Smooth muscle cell (in vitro differentiated cells): ENCODE measurements at regions not wholly inside any gene's neighbourhood (a gene's known extent, or its start where the extent isn't known, plus 50 kb on each side); places are given as distances from the start of the nearest gene placed in this dataset.

Experiments used
- DNase-seq: peaks from one replicate; lab custom pipeline; 2025; ENCODE audit not compliant: unreplicated experiment; lab: John Stamatoyannopoulos, UW
- H2AFZ ChIP-seq: fragments of 200-600 bp; sonication (generic); 2 replicates; pipeline ENCODE4 v1.6.0; 2016; ENCODE audit warnings: antibody characterized with exemption, low read depth, mild to moderate bottlenecking
- H3F3A ChIP-seq: fragments of 200-600 bp; sonication (generic); 2 replicates; pipeline ENCODE4 v1.6.0; 2017; ENCODE audit warnings: antibody characterized with exemption, low read depth
- H3K27ac ChIP-seq: fragments of 200-600 bp; sonication (generic); 2 replicates; pipeline ENCODE4 v1.5.1; 2016; ENCODE audit warnings: low read depth, mild to moderate bottlenecking
- H3K27me3 ChIP-seq: fragments of 200-600 bp; sonication (generic); 2 replicates; pipeline ENCODE4 v1.6.1; 2016; ENCODE audit warnings: low read depth, mild to moderate bottlenecking
- H3K36me3 ChIP-seq: fragments of 200-600 bp; sonication (generic); 2 replicates; pipeline ENCODE4 v1.5.1; 2016; ENCODE audit warnings: low read depth
- H3K4me1 ChIP-seq: fragments of 200-600 bp; sonication (generic); 2 replicates; pipeline ENCODE4 v1.5.1; 2016; ENCODE audit warnings: low read depth
- H3K4me2 ChIP-seq: fragments of 200-600 bp; sonication (generic); 2 replicates; pipeline ENCODE4 v1.6.0; 2016; ENCODE audit warnings: mild to moderate bottlenecking
- H3K4me3 ChIP-seq: fragments of 200-600 bp; sonication (generic); 2 replicates; pipeline ENCODE4 v1.5.1; 2016; ENCODE audit warnings: mild to moderate bottlenecking
- H3K79me2 ChIP-seq: fragments of 200-600 bp; sonication (generic); 2 replicates; pipeline ENCODE4 v1.6.0; 2016; ENCODE audit warnings: low read depth, mild to moderate bottlenecking
- H3K9ac ChIP-seq: fragments of 200-600 bp; sonication (generic); 2 replicates; pipeline ENCODE4 v1.6.0; 2016; ENCODE audit warnings: low read depth
- H3K9me3 ChIP-seq: fragments of 200-600 bp; sonication (generic); replicated peaks from 2 replicates; pipeline ENCODE4 v1.5.1; 2016; ENCODE audit warnings: low read depth
- H4K20me1 ChIP-seq: fragments of 200-600 bp; sonication (generic); 2 replicates; pipeline ENCODE4 v1.6.0; 2016; ENCODE audit warnings: low read depth
- CTCF ChIP-seq: fragments of 200-600 bp; sonication (generic); IDR thresholded peaks from 2 replicates; pipeline ENCODE4 v1.5.1; 2017; ENCODE audit warnings: borderline replicate concordance, mild to moderate bottlenecking, antibody characterized with exemption; ENCODE audit not compliant: insufficient read depth, poor library complexity, severe bottlenecking
- WGBS: methylation state at CpG from one replicate; pipeline ENCODE4 v1.1.7; 2016; ENCODE audit warnings: low lambda C conversion rate; 5-methylcytosine and 5-hydroxymethylcytosine counted together

- H3K9me3 ChIP-seq, result no peaks in the 10 kb centered on the region
- no peaks in the 10 kb centered on the region for H3K27me3 ChIP-seq
- peaks cover 24% of the 10 kb centered on the region for H3K4me1 ChIP-seq
- H2AFZ ChIP-seq, result no peak overlapping the region
- H3F3A ChIP-seq, result peaks cover 14% of the 10 kb centered on the region
- H3K4me2 ChIP-seq, result no peak overlapping the region
- no peak overlapping the region for H3K9ac ChIP-seq
- H3K36me3 ChIP-seq, result no peaks in the 10 kb centered on the region
- WGBS, result 92% methylated on average over 3 of the region's 3 CpGs
- TF ChIP-seq CTCF, result no peak
- no peak for DNase-seq
- no peaks in the 10 kb centered on the region for H4K20me1 ChIP-seq
- H3K27ac ChIP-seq, result no peak overlapping the region
- H3K4me3 ChIP-seq, result no peak overlapping the region
- H3K79me2 ChIP-seq, result no peaks in the 10 kb centered on the region
Measured at GRCh38 chr1:55585402-55585792, 370.2 kb upstream of the USP24 start.

- WGBS, result 57% methylated on average over 2 of the region's 2 CpGs
- Histone ChIP-seq H3K79me2 (no peaks in the 10 kb centered on the region), H3K36me3 (no peaks in the 10 kb centered on the region), H3F3A (peaks cover 17% of the 10 kb centered on the region), H3K4me3 (no peak overlapping the region), H3K27ac (no peak overlapping the region), H3K4me2 (no peak overlapping the region), H3K9me3 (no peaks in the 10 kb centered on the region), H3K4me1 (peaks cover 24% of the 10 kb centered on the region), H2AFZ (no peak overlapping the region), H3K27me3 (no peaks in the 10 kb centered on the region), H3K9ac (no peak overlapping the region), H4K20me1 (no peaks in the 10 kb centered on the region)
- no peak for TF ChIP-seq CTCF
- no peak for DNase-seq
Measured at GRCh38 chr1:55584526-55585401, 369.6 kb upstream of the USP24 start.

- Histone ChIP-seq H3F3A (peaks cover 17% of the 10 kb centered on the region), H2AFZ (peak overlapping the region; percentile 51), H3K9ac (no peak overlapping the region), H3K79me2 (no peaks in the 10 kb centered on the region), H3K4me3 (no peak overlapping the region), H3K27ac (peak overlapping the region; percentile 86), H3K27me3 (no peaks in the 10 kb centered on the region), H3K9me3 (no peaks in the 10 kb centered on the region), H4K20me1 (no peaks in the 10 kb centered on the region), H3K4me2 (no peak overlapping the region), H3K4me1 (peaks cover 21% of the 10 kb centered on the region), H3K36me3 (no peaks in the 10 kb centered on the region)
- TF ChIP-seq CTCF, result no peak
- no peak for DNase-seq
- WGBS, result 90% methylated on average over 4 of the region's 4 CpGs
Measured at GRCh38 chr1:55582084-55582483, 366.9 kb upstream of the USP24 start.
